Testis (tissue), 2 donors: ENCODE measurements at regions not wholly inside any gene's neighbourhood (a gene's known extent, or its start where the extent isn't known, plus 50 kb on each side); places are given as distances from the start of the nearest gene placed in this dataset.

ENCODE experiments used
- CTCF ChIP-seq, 3 experiments: fragments of 450-650 bp in 2 of 3; fragments of 200-600 bp in 1 of 3; sonication (generic) in 1 of 3; IDR thresholded peaks; one replicate each; pipeline ENCODE4 v1.5.1; 2016 to 2019; ENCODE audit warnings: antibody characterized with exemption in 3 of 3, mild to moderate bottlenecking in 2 of 3, moderate library complexity in 1 of 3
- POLR2A ChIP-seq: fragments of 450-650 bp; IDR thresholded peaks from one replicate; pipeline ENCODE4 v1.6.1; 2017; ENCODE audit warnings: antibody characterized with exemption, mild to moderate bottlenecking, moderate library complexity

- TF ChIP-seq POLR2A (no peak), CTCF (IDR thresholded peaks at IDR 0.05) (no peak)
Measured at GRCh38 chr15:66941108-66941711, 124.2 kb upstream of the SMAD3 start.
